HepG2 (cell line): ENCODE measurements at regions not wholly inside any gene's neighbourhood (a gene's known extent, or its start where the extent isn't known, plus 50 kb on each side); places are given as distances from the start of the nearest gene placed in this dataset.

Experiments
- HBP1 ChIP-seq: IDR thresholded peaks from 2 replicates; pipeline ENCODE4 v1.6.1; 2016; ENCODE audit warnings: low read depth, control low read depth
- HNF1B ChIP-seq: sonication (generic); formaldehyde crosslinking; IDR thresholded peaks from 2 replicates; pipeline ENCODE4 v1.5.1; 2020; ENCODE audit warnings: mild to moderate bottlenecking, moderate library complexity, missing genetic modification reagents
- HNF4G ChIP-seq, 2 experiments: sonication (generic) in 1 of 2; formaldehyde crosslinking in 1 of 2; IDR thresholded peaks; 2 replicates each; pipeline versions ENCODE4 v1.4.0 to v1.6.1; 2011 to 2020; ENCODE audit warnings: borderline replicate concordance in 2 of 2, low read depth in 2 of 2, mild to moderate bottlenecking in 2 of 2, low read length in 1 of 2, missing genetic modification reagents in 1 of 2, moderate library complexity in 1 of 2
- IRF2 ChIP-seq: IDR thresholded peaks from 2 replicates; pipeline ENCODE4 v1.6.1; 2018; ENCODE audit warnings: missing genetic modification reagents, missing compliant biosample characterization
- KLF9 ChIP-seq: IDR thresholded peaks from 2 replicates; pipeline ENCODE4 v1.6.1; 2016; ENCODE audit warnings: low read depth
- NFRKB ChIP-seq: fragments of 450-650 bp; IDR thresholded peaks from 2 replicates; pipeline ENCODE4 v1.6.1; 2017
- RERE ChIP-seq: IDR thresholded peaks from 2 replicates; pipeline ENCODE4 v1.6.1; 2016; ENCODE audit warnings: low read depth, missing genetic modification reagents, missing compliant biosample characterization
- XBP1 ChIP-seq: sonication (generic); formaldehyde crosslinking; IDR thresholded peaks from 2 replicates; pipeline ENCODE4 v1.5.0; 2020; ENCODE audit warnings: missing genetic modification reagents
- ZNF549 ChIP-seq: sonication (generic); formaldehyde crosslinking; IDR thresholded peaks from 2 replicates; pipeline ENCODE4 v1.5.0; 2020; ENCODE audit warnings: missing genetic modification reagents
- ZNF574 ChIP-seq: sonication (generic); formaldehyde crosslinking; IDR thresholded peaks from 2 replicates; pipeline ENCODE4 v1.4.0; 2020; ENCODE audit warnings: missing genetic modification reagents
- ZNF678 ChIP-seq: sonication (generic); formaldehyde crosslinking; IDR thresholded peaks from 2 replicates; pipeline ENCODE4 v1.4.0; 2020; ENCODE audit warnings: mild to moderate bottlenecking, missing genetic modification reagents
- ZNF713 ChIP-seq: sonication (generic); formaldehyde crosslinking; IDR thresholded peaks from 2 replicates; pipeline ENCODE4 v1.4.0; 2020; ENCODE audit warnings: mild to moderate bottlenecking, missing genetic modification reagents
- ZNF724P ChIP-seq: sonication (generic); formaldehyde crosslinking; IDR thresholded peaks from 2 replicates; pipeline ENCODE4 v1.8.0; 2022; ENCODE audit warnings: missing genetic modification reagents, borderline replicate concordance
- ZNF773 ChIP-seq: sonication (generic); formaldehyde crosslinking; IDR thresholded peaks from 2 replicates; pipeline ENCODE4 v1.4.0; 2020; ENCODE audit warnings: missing genetic modification reagents, borderline replicate concordance

GRCh38 chr6:113428702-113429101 is 428.4 kb upstream of the MARCKS start (continued):
- TF ChIP-seq HBP1 (CRISPR knock-in tag) (no peak), ZNF678 (CRISPR knock-in tag) (no peak), IRF2 (no peak), NFRKB (no peak), KLF9 (CRISPR knock-in tag) (no peak), XBP1 (CRISPR knock-in tag) (no peak), RERE (CRISPR knock-in tag) (no peak), ZNF549 (CRISPR knock-in tag) (no peak), ZNF713 (CRISPR knock-in tag) (no peak), ZNF724P (CRISPR knock-in tag) (no peak), ZNF773 (no peak), HNF1B (CRISPR knock-in tag) (no peak), HNF4G (IDR thresholded peaks at IDR 0.05; ENCODE audit: borderline replicate concordance, low read depth, low read length) (no peak), HNF4G (CRISPR knock-in tag; IDR thresholded peaks at IDR 0.05; ENCODE audit: borderline replicate concordance, low read depth) (no peak), ZNF574 (CRISPR knock-in tag) (no peak)
